ENCODE measurements at regions not wholly inside any gene's neighbourhood (a gene's known extent, or its start where the extent isn't known, plus 50 kb on each side); places are given as distances from the start of the nearest gene placed in this dataset.
"Not testable (repeated sequence)": the region's sequence is repeated elsewhere in the genome, so short reads cannot be mapped to it uniquely, and the experiment has no call there.

DNA sequence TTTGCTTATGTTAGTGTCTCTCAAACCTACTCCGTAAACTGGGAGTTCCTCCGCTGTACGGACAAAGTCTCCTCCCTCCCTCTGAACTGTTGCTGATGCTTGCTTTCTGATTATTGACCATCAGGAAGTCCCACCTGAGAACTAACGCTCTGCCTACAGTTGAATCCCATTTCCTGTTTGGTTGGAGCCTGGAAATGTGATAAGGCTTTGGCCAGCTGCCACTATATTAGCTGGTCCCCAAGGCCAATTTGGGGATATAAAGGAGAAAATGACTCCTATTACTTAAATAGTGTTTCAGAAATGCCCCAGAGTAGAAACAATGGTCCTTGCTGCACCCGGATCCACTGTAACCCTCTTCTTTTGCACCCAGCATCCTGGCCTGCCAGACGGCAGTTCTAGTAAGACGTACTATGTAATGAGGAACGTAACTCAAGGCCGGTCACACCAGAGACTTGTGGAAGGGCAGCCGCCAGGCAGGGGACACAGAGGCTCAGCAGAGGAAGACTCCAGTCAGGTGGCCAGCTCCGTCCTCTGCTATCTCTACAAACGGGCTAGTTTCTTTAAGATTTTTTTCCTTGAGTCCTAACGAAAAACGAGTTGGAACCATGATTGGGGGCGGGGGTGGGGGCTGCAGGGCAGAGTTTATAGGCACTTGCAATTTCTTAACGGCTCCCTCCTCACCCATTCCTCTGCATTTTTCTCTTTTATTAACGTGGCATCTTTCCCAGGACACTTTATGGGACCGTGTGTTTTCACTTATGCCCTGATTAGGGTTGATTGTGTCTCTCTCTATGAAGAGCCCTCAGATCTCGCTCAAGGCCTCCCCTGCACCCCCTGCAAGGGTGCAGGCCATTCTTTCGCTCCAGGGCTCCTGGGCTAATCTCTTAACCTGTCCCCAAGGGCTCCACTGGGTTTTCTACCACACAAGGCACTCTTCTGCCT is 72.8 kb upstream of the CDON start:
- TF ChIP-seq, protein P1, sequence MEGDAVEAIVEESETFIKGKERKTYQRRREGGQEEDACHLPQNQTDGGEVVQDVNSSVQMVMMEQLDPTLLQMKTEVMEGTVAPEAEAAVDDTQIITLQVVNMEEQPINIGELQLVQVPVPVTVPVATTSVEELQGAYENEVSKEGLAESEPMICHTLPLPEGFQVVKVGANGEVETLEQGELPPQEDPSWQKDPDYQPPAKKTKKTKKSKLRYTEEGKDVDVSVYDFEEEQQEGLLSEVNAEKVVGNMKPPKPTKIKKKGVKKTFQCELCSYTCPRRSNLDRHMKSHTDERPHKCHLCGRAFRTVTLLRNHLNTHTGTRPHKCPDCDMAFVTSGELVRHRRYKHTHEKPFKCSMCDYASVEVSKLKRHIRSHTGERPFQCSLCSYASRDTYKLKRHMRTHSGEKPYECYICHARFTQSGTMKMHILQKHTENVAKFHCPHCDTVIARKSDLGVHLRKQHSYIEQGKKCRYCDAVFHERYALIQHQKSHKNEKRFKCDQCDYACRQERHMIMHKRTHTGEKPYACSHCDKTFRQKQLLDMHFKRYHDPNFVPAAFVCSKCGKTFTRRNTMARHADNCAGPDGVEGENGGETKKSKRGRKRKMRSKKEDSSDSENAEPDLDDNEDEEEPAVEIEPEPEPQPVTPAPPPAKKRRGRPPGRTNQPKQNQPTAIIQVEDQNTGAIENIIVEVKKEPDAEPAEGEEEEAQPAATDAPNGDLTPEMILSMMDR (IDR thresholded peaks at IDR 0.05; ENCODE audit: insufficient read depth, low read length, missing control alignments): no peak
- ChIA-PET POLR2A (no interaction called here), CTCF (no interaction called here)
- H3K4me3 ChIP-seq (ENCODE audit: low read depth, low read length): no peak overlapping the region
- DNase-seq (ENCODE audit: low read depth, low spot score): no peak

DNA sequence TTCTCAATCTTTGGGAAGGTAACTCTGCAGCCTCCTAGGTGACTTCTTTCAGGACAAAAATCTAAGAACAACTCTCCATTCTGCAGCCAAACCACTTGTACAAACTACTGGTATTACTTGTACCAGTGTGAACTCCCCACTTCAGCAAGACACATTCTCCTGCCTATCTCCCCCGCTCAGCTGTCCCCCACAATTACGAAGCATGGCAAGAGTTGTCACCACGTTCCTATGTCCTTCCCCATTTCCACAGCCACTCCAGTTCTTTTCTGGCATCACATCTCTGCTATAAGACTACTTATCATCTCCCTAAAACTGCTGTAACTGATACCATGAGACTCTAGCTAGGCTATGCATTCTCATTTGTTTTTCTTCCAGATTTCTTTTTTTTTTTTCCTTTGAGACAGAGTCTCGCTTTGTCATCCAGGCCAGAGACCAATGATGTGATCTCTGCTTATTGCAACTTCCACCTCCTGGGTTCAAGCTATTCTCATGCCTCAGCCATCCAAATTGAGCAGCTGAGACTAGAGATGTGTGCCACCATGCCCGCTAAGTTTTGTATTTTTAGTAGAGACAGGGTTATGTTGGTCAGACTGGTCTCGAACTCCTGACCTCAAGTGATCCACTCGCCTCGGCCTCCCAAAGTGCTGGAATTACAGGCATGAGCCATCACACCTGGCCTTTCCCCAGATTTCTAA is 71.9 kb upstream of the CDON start:
- TF ChIP-seq, protein P1 (IDR thresholded peaks at IDR 0.05; ENCODE audit: insufficient read depth, low read length, missing control alignments): no peak
- ChIA-PET CTCF (interaction anchor here (1.0 kb wide), 1 partner anchor 10 kb away, joined by 3 read pairs; no protein-coding TSS in a partner anchor), POLR2A (no interaction called here)
- no peak overlapping the region for H3K4me3 ChIP-seq (ENCODE audit: low read depth, low read length)
- no peak for DNase-seq (ENCODE audit: low read depth, low spot score)

DNA sequence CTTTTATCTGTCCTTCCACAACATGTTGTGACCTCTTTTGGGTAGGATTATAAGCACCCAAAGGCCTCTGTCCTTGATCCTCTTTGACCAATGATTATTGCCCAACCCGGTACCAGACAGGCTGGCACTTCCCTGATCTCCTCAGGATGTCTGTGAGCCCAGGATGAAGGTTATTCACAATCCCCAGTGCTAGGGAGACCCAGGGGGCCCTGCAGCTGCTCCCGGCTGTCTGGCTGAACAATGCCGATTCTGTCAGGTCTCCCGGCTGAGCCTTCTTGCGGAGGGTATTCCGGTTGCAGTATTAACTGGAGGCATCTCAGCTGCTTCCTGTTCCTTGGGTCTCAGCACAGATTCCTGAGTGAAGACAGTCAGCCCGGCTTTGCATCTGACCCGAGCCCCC is 71.2 kb upstream of the CDON start:
- DNase-seq (ENCODE audit: low read depth, low spot score): no peak
- TF ChIP-seq, protein P1 (IDR thresholded peaks at IDR 0.05; ENCODE audit: insufficient read depth, low read length, missing control alignments): no peak
- ChIA-PET CTCF (interaction anchor here (1.0 to 1.3 kb wide), 2 partner anchors 9 to 19 kb away, joined by 3 read pairs; no protein-coding TSS in a partner anchor), POLR2A (no interaction called here)
- no peak overlapping the region for H3K4me3 ChIP-seq (ENCODE audit: low read depth, low read length)

DNA sequence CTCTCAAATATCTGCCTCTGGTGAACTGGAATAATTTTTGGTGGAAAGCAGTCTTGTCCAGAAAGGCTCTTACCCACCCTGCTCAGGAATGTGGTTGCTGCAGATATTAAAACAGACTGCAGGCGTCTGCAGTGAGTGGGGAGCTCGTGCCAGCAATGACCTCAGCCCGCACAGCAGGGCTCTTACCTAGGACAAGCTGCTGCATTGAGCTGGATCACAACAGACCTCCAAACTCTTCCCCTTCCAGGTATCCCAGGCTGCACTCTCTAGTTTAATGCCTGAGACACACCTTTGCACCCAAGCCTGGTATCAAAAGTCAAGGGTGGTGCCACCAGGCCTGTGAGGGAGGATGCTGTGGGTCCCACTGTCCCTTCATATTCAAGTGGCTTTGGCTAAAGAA is 69.7 kb upstream of the CDON start:
- ChIA-PET POLR2A (no interaction called here), CTCF (no interaction called here)
- no peak for DNase-seq (ENCODE audit: low read depth, low spot score)

DNA sequence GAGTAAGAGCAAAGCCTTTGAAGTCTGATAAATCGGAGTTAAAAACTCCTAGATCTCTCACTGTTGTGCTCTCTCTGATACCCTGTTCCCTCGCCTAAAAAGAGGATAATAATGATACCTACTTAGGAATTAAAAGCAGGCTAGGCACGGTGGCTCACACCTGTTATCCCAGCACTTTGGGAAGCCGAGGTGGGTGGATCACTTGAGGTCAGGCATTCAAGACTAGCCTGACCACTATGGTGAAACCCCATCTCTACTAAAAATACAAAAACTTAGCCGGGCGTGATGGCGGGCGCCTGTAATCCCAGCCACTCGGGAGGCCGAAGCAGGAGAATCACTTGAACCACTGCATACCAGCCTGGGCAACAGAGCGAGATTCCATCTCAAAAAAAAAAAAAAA is 68.1 kb upstream of the CDON start:
- H3K4me3 ChIP-seq (ENCODE audit: low read depth, low read length); DNase-seq (ENCODE audit: low read depth, low spot score); CTCF ChIA-PET: not testable (repeated sequence)
- POLR2A ChIA-PET: interaction anchor here (0.5 kb wide), 1 partner anchor 109 kb away, joined by 3 read pairs; no protein-coding TSS in a partner anchor

More for the DNA sequence above, 69.7 kb upstream of the CDON start:
- TF ChIP-seq, protein P1 (IDR thresholded peaks at IDR 0.05; ENCODE audit: insufficient read depth, low read length, missing control alignments): no peak
- no peak overlapping the region for H3K4me3 ChIP-seq (ENCODE audit: low read depth, low read length)

DNA sequence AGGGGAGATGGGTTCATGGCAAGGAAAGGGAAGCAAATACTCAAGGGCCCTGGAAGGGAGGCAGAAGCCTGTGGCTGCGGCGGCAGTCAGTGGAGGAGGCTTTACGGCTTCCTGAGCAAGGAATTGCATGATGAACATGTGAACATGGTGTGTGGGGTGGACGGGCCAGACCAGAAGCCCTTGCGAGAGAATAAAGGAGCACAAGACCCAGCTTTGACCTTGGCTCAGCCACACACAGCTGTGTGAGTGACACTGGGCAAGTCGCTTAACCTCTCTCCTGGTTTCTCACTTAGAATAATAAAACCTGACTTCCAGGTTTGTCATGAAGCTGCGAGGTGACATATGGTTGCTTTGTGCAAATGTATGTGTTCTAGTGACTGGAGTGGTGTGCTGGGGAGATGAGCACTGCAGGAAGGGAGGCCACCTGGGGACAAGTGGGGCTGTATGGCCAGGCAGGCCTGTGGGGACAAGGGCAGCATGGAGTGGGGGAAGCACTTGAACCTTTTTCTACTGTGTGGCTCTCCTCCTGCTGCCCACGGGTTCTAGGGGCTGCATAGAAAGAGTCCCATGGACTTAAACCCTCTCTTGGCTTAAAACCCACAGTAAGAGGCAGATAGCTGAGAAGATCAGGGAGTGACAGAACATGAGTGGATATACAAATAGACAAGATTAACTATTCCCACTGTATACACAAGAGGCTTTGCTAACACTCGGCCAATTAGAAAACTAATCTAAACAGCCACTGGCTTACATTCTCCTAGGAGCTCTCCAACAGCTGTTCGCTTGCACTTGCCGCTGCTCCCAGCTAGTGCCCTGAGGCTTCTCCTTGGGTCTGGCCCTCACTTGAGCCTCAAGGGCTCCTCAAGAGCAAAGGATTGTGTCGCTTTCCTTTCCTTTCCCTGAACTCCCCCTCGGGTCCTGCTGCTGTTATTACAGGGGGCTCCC is 67.3 kb upstream of the CDON start:
- no peak overlapping the region for H3K4me3 ChIP-seq (ENCODE audit: low read depth, low read length)
- ChIA-PET POLR2A (interaction anchor here (0.5 kb wide), 1 partner anchor 108 kb away, joined by 3 read pairs; no protein-coding TSS in a partner anchor), CTCF (interaction anchor here (1.3 kb wide), 1 partner anchor 11 kb away, joined by 3 read pairs; no protein-coding TSS in a partner anchor)
- no peak for DNase-seq (ENCODE audit: low read depth, low spot score)
- TF ChIP-seq, protein P1 (IDR thresholded peaks at IDR 0.05; ENCODE audit: insufficient read depth, low read length, missing control alignments): no peak

Measured in AG04449 (cell line).